NCI-H526 (cell line): ENCODE measurements at regions not wholly inside any gene's neighbourhood (a gene's known extent, or its start where the extent isn't known, plus 50 kb on each side); places are given as distances from the start of the nearest gene placed in this dataset.

Experiments
- DNase-seq, 2 experiments: peaks; one replicate each; lab custom pipeline; 2025; lab: John Stamatoyannopoulos, UW

DNA sequence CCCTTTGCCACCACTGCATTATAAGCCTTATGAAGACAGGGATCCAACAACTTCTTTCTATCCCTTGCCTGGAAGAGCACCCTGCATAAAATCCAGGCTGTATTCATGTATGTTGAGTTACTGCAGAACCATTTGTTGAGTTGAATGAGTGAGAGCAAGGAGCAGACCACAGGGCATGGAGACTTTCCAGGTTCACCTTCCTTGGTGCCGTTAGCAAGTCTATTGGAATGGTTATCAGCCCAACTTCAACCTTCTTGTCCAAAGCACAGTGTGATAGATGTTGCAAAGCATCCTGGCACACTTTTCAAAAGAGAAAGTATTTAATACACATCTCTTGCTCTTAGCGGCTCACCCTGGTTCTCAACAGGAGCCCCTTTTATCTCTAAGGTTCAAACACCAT lies 100.9 kb upstream of the CLDN10 start:
- DNase-seq, result no peak

DNA sequence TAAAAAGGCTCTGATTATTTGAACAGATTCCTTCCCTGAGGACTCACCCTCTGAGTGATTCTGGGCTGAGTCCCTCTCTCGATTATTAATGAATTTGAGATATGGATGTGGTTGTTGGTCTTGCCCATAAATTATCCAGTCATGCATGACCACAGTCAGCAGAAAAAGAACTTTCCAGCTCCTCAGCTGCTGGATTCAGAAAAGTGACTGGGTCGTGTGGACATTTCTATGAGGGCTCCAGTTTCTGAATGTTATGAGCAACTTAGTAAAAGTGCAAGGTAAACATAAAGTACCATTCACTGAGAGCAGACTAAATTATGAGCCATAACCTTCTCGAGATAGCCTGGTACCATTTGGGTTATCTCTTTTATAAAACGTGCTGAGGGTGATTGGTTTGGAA lies 100.1 kb upstream of the CLDN10 start:
- DNase-seq, result no peak

DNA sequence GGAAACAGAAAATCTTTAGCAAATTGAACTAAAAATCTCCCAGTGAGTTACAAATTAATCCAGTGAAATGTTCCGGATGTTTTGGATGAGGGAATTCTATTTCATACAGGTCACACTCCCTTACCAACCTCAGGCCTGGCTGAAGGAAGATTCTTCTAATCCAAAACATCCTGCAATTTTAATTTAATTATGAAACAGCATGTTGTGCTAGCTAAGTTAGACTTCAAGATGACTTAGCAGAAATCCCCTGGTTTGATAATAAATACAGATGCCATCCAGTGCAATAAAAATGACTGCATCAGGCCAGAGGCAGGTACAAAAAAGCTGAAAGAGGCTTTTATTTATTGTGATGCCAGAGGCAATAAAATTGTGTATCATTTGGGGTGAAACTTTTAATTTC lies 96.7 kb upstream of the CLDN10 start:
- DNase-seq, result no peak

DNA sequence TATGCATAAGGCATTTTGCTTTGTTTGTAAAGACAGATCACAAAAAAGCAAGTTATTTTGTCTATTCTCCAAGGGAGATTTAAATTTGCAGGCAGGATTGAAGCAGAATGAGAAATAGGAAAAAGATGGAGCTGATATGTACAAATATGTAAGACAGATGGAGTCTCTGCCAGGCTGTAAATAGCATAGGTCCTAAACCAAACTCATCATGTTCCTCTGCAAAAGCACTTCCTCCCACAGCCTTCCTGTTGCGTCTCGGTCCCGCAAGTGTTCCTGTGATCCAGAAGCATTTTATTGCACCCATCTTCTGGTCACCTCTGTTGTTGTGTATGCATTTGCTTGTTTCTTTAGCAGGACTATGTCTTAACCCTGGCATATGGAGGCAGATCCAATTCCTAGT lies 95.7 kb upstream of the CLDN10 start:
- DNase-seq, result no peak

DNA sequence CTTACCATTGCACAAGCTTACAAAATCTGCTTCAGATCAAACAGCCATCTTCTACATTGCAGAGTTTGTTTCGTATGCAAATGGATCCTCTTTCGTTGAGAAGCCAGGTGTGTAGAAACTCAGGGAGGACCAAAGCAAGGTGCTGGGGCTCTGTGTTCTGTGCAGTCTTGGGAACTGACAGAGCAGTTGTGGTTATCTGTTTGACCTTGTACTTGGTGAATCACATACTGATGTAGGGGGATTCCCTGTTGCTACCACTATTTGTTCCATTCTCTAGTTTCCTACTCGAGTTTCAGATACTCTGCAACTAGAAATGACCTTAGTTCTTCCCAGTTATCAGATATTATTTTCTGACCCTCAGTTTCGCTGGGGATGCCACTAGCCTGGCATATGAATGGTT lies 95.2 kb upstream of the CLDN10 start:
- peak in 1 of 2 experiments; percentile 46 for DNase-seq

DNA sequence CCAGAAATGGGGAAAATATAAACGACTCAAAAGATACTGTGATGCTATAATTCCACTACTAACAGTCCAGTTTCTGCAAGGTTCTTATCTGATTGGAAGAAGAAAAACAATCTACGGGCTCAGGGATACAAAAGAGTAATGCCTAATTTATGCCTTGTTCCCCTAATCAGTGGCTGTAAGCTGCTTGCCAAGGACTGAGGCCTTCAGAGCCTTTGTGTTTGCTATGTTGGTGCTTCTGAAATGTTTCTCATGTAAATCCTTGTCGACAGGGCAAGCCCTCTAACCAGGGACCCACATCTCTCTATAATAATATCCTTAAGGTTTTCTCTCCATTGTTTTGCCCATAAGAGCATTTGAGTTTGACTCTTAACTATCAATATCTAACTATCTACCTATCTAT lies 89.7 kb upstream of the CLDN10 start:
- DNase-seq, result no peak

DNA sequence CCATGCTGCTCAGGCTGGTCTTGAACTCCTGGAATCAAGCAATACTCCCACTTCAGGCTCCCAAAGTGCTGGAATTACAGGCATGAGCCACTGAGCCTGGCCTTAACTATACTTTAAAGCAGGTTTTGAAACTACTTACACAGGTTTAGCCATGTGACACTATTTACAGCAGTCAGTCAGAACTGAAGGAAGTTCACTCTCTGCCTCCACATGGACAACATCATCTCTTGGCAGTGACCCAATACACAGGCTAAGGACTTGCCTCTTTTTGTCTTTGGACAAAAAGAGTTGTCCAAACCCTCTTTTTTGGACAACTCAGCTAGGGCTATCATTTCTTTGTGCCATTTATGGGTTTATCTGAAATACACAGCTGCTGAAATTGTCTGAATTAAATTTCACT lies 89.0 kb upstream of the CLDN10 start:
- DNase-seq, result no peak

DNA sequence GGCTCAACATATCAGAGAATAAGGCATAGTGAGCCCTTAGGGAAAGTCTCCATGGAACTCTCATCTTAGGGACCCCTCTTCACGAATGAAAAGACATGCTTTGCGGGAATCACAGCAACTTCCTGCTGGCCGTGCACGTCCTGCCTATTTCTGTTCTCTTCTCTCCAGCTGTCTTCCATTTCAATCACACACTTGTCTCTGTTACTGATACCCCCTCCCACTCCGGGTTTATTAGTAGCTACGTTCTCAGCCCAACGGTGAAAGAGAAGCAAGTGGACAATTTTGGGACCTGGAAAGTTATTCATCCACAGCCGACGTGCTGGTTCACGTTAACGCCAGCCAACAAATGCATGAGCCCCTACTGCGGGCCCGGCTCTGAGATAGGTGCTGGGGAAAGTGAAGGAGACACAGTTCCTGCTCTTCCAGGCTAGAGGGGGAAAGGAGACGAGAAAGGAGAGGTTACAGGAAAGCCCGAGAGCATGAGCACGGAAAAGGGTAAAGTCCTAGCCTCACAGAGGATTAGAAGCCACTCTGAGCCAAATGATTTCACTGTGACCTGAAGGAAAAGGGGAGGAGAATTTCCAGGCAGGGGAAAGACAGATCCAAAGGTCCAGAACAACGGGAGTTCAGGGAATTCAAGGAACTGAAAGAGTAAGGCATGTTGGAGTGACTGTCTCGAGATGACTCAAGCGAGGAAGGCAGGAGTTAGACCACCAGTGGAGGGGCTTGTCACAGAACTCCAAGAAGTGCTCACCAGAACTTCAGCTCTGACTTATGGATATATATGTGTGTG lies 81.8 kb upstream of the CLDN10 start:
- DNase-seq, result no peak

DNA sequence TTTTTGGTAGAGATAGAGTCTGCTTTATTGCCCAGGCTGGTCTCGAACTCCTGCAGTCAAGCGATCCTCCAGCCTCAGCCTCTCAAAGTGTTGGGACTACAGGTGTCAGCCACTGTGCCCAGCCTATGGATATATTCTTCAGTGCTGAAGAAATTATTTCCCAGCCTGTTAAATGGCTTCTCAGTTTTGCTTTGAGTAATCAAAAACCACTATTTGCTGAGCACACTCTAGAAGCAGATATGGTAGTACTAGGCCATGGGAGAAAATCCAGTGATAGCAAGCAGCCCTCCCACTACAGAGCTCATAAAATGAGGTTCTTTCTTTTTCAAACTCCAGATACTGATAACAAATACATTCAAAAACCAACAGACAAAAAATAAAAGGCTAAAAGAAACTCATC lies 80.6 kb upstream of the CLDN10 start:
- no peak for DNase-seq

DNA sequence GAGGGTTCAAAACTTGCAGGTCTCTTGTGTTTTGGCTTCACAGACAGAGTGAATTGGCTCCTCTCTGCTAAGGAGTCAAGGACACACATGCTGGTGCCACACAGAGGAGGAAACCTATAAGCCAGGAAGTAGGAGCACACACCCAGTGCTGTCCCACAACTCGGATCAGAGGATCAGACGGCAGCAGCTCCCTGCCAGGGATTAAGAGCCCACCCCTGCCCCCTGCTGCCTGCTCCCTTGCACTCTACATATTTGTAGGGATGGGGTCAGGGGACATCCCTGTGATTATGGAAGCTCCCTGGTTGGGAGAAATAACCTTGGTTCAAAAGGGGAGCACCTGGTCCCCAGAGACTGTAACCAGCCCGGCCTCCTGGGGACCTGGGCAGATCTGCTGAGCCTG lies 77.5 kb upstream of the CLDN10 start:
- DNase-seq, result peak in 1 of 2 experiments; percentile 20

DNA sequence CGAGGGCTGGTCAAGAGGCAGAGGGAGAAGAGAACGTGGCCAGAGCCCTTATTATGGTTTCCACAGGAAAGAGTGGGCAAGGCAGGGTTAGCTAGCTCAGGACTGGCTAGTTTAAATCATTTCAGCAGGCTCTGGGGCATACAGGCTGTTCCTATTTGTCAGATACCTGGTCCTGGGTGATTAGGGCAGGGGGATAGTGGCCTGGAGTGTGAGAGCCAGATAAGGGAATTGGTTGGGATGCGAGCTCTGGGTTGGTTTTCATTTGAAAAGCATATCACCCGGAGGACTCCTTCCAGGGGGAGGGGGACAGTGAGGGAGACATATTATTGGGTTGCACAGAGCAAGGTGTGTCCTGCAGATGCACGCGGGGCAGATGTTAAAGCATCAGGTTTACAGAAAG lies 75.3 kb upstream of the CLDN10 start:
- no peak for DNase-seq

DNA sequence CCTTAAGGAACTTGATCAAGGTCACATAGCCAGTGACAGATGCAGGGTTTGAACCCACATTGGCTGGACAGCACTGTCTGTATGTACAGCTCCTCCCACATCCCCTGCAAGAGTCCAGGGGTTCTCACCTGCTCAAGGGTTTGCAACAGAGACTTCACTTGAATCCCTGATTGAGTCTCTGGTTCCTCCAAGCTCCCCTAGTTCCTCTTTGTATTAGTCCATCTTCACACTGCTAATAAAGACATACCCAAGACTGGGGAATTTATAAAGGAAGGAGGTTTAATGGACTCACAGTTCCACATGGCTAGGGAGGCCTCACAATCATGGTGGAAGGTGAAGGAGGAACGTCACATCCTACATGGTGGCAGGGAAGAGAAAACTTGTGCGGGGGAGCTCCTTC lies 72.8 kb upstream of the CLDN10 start:
- DNase-seq, result no peak

DNA sequence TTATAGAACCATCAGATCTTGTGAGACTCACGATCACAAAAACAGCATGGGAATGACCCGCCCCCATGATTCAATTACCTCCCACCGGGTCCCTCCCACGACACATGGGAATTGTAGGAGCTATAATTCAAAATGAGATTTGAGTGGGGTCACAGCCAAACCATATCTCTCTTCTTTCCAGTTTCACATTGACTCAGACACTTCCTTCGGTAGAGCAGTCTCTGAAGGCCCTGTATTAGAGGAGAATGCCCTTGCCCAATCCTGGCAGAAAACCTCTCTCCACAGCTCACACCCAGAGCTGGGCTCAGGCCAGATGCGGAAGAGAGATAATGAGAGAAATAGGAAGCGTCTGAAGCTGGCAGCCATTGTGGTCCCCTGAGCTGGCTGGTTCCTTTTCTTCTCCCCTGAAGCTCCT lies 72.4 kb upstream of the CLDN10 start:
- DNase-seq, result no peak

DNA sequence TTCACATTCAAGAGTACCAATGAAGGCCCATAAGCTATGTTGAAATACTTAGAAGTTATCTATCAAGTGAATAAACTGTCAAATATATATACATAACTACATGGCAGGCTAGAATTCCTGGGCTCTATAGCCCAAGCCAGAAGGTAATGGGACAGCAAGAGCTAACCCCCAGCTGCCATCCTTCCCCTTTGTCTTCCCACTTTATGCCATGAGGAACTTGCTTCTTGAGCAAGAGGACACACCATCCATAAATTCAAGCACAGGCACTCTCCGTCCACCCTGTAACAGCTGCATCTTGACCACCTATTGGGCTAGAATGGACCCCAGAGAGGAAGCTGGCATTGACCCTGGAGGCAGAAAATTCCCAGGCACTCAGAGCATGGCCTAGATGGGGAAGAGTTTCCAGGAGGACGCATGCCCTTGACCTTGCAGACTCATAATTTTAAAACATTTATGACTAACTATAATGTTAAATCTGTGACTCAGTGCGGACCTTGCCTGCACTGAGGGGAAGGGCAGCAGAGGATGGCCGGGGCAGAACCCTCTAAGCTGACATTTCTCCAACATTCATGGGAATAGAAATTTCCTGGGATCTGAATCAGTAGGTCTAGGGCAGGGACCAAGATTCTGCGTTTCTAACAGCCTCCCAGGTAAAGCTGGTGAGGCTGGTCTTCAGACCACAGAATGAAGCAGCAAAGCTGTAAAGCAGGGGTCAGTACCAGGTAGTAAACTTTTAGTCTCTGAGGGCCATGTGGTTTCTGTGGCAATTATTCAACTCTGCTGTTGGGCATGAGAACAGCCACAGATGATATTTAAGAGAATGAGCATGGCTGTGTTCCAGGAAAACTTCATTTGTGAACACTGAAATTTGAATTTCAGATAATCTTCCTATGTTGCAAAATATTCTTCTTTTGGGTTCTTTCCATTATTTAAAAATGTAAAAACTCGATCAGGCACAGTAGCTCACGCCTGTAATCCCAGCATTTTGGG lies 71.4 kb upstream of the CLDN10 start:
- no peak for DNase-seq

DNA sequence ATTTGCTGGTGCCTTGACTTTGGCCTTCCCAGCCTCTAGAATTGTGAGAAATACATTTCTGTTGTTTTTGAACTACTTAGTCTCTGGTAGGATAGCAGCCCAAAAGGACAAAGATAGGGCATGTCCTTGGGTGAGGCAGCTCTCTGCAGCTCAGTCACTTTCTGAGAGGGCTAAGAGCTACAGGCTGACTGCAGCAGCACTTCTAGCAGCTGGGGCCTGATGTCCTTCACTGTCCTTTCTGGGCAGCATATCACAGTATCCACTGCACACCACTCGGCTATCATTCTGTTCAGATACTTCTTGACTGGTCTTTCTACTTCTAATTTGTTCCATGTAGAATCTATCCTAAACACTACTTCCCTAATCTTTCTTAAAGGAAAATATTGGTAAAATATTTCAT lies 68.5 kb upstream of the CLDN10 start:
- no peak for DNase-seq

DNA sequence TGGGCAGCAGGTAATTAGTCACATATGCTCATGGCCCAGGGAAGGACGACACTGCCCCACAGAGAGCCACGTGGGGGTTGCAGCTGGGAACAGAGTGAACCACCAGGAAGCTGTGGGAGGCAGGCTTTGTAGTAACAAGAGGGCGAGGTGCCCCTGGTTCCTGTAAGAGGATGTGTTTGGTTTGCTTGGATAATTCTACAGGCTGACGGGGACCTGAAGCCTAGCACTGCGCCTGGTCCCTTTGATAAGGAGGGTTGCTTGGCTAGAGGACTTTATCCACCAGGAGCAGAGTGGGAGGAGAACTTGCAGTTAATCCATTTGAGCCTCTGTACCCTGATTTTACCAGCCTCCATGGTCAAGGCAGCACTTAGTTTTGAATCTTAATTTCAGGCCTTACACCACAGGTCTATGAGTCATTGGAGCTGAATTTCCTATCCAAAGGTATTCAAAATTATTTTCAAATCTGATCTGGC lies 67.4 kb upstream of the CLDN10 start:
- peak in 1 of 2 experiments; percentile 40 for DNase-seq

DNA sequence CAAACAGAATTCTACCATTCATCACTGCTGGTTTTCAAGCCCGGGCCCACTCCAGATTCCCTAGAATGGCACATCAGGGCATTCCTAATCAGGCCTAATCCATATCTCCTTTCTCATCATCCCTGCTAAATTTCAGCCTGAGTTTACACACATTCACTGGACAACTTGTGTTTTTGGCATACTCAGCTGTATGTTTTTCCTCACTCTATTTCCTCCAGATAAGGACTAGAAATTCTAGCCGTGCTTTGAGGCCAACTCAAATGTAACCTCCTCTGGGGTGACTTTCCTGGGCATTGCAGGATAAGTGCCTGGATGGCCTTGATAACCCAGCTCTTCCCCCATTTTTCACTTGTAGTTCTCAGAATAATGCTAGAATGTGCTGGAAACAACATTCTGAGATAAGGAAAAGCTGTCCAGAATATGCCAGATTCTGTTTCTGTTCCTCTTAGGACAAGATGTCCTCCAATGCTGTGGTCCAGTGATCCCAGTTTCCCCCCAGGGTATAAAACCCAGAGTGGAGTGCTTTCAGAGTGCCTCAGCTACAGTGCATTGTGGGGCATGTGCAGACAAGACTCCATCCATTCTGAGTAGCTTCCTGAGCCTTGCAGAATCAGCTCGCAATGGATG lies 66.9 kb upstream of the CLDN10 start:
- no peak for DNase-seq

DNA sequence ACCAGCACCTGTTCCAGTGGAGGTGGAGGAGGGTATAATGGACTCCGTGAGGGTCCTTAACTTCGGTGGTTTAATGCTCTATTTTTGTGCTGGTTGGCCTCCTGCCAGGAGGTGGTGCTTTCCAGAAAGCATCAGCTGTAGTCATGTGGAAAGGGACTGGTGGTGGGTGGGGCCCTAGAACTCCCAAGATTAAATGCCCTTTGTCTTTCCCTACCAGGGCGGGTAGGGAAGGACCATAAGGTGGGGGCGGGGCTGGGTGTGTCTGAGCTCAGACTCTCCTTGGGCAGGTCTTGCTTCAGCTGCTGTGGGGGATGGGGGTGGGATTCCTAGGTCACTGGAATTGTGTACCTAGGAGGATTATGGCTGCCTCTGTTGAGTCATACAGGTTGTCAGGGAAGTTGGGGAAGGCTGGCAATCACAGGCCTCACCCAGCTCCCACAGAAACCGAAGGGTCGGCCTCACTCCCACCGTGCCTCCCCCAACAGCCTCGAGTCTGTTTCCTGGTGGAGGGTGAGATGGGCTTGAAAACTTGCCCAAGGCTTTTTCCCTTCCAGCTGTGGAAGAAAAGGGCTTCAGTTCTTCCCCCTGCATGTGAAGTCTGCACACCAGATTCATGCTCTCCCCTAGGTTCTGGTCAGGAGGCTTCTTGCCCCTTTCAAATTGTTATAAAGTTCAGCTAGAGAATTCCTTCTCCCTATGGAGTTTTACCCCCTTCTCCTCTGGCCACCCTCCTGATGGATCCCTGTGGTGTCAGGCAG lies 60.3 kb upstream of the CLDN10 start:
- DNase-seq, result peak in 1 of 2 experiments; percentile 15

DNA sequence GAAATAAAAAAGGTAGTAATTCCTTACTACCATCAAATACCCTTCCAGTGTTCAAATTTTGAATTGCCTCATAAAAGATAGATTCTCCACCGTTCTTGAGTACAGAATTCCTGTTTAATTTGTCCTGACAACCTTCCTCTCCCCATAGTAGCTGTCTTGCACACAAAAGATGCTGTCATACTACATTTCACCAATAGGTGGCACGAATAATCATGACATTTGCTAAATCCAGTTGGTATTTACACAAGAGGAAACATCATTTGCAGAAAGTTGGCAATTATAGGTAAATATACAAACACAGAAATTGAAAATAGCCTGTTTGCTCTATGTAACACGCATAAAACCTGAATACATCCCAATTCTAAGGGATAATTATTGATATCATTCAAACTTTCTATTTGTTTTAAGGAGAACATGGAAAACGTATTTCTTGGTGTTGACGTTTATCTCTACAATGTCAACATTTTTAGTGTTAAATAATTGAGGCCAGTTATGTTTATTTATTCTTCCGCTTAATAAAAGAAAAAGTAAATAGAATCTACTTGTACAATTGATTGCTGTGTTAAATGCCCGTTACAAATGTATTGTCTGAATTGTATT lies 58.3 kb upstream of the CLDN10 start:
- DNase-seq, result peak; percentile 65 to 91

DNA sequence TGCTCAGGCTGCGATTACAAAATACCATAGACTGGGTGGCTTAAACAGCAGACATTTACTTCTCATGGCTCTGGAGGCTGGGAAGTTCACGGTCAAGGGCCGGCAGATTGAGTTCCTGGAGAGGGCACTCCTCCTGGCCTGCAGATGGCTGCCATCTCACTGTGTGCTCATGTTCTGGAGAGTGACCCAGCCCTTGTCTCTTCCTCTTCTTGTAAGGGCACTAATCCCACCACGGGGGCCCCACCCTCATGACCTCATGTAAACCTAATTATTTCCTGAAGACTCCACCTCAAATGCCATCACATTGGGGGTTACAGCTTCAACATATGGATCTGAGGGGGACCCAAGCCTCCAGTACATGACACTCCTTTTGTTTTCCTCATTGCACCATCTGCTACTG lies 56.0 kb upstream of the CLDN10 start:
- DNase-seq, result no peak

DNA sequence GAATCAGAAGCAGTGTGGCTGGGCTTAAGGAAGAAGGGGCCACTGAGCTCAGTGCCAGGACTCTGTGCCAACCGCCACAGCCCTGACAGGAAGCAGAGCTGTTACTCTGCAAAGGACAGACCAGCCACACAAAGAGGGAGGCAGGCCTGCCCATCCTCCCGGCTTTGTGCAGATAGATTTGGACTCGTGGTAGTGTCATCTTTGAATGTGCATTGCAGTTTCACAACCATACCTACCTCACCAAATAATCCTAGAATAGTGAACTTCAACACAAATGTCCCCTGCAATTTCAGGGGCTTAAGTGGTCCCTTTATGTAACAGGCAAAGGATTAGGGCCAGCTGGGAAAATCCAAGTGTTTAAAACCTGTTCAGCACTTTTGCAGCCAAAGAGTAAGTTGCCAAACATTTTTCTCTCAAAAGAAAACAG lies 55.1 kb upstream of the CLDN10 start:
- no peak for DNase-seq
